ENCODE measurements at regions not wholly inside any gene's neighbourhood (a gene's known extent, or its start where the extent isn't known, plus 50 kb on each side); places are given as distances from the start of the nearest gene placed in this dataset.

GRCh38 chr2:220489121-220489520, 861.7 kb downstream of the SLC4A3 start:
- DNase-seq (ENCODE audit: low spot score): no peak

- no peak for DNase-seq (ENCODE audit: low spot score)
Measured at GRCh38 chr2:220491670-220492069, 864.2 kb downstream of the SLC4A3 start.

- DNase-seq (ENCODE audit: low spot score): no peak
Measured at GRCh38 chr2:220493871-220494525, 866.6 kb downstream of the SLC4A3 start.

GRCh38 chr2:220496513-220496912, 869.1 kb downstream of the SLC4A3 start:
- no peak for DNase-seq (ENCODE audit: low spot score)

- DNase-seq (ENCODE audit: low spot score): no peak
Measured at GRCh38 chr2:220499225-220499624, 871.8 kb downstream of the SLC4A3 start.

GRCh38 chr2:220502539-220502938, 875.1 kb downstream of the SLC4A3 start:
- DNase-seq (ENCODE audit: low spot score): no peak

GRCh38 chr2:220503431-220503830, 876.0 kb downstream of the SLC4A3 start:
- DNase-seq (ENCODE audit: low spot score): no peak

- DNase-seq (ENCODE audit: low spot score): no peak
Measured at GRCh38 chr2:220504938-220505503, 877.6 kb downstream of the SLC4A3 start.

GRCh38 chr2:220506466-220506865, 879.0 kb downstream of the SLC4A3 start:
- DNase-seq (ENCODE audit: low spot score): no peak

GRCh38 chr2:220509096-220509757, 881.8 kb downstream of the SLC4A3 start:
- DNase-seq (ENCODE audit: low spot score): no peak

GRCh38 chr2:220509966-220510365, 882.5 kb downstream of the SLC4A3 start:
- DNase-seq (ENCODE audit: low spot score): no peak

GRCh38 chr2:220510668-220511067, 883.2 kb downstream of the SLC4A3 start:
- DNase-seq (ENCODE audit: low spot score): no peak

GRCh38 chr2:220512419-220512818, 885.0 kb downstream of the SLC4A3 start:
- DNase-seq (ENCODE audit: low spot score): no peak

GRCh38 chr2:220513573-220514288, 886.3 kb downstream of the SLC4A3 start:
- no peak for DNase-seq (ENCODE audit: low spot score)

GRCh38 chr2:220521551-220521950, 894.1 kb downstream of the SLC4A3 start:
- no peak for DNase-seq (ENCODE audit: low spot score)

GRCh38 chr2:220528180-220528675, 900.8 kb downstream of the SLC4A3 start:
- no peak for DNase-seq (ENCODE audit: low spot score)

- no peak for DNase-seq (ENCODE audit: low spot score)
Measured at GRCh38 chr2:220531216-220531615, 903.8 kb downstream of the SLC4A3 start.

- DNase-seq (ENCODE audit: low spot score): peak; percentile 49
Measured at GRCh38 chr2:220533485-220533884, 906.1 kb downstream of the SLC4A3 start.

- no peak for DNase-seq (ENCODE audit: low spot score)
Measured at GRCh38 chr2:220539481-220539880, 912.1 kb downstream of the SLC4A3 start.

- DNase-seq (ENCODE audit: low spot score): no peak
Measured at GRCh38 chr2:220544049-220544448, 916.6 kb downstream of the SLC4A3 start.

GRCh38 chr2:220550995-220551700, 923.7 kb downstream of the SLC4A3 start:
- no peak for DNase-seq (ENCODE audit: low spot score)
